ENCODE measurements at regions not wholly inside any gene's neighbourhood (a gene's known extent, or its start where the extent isn't known, plus 50 kb on each side); places are given as distances from the start of the nearest gene placed in this dataset.
"Not testable (repeated sequence)": the region's sequence is repeated elsewhere in the genome, so short reads cannot be mapped to it uniquely, and the experiment has no call there.

DNA sequence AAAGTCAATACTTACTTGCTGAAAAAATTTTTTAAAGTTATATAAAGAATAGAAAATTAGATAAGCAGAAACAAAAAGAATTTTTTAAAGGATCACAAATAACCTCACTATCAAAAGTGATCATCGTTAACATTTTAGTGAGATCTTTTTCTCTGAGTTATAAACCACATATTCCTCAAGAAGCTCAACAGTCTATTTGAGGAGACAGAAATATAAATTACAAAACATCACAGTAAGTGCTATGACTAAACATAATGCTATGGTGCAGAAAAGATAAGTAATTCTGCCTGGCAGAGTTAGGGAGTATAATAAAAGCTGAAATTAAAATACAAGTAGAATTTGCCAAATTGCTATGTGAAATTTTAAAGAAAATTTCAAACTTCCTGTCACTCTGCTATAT lies 226.7 kb downstream of the LMBRD1 start:
- no peaks in the 10 kb centered on the region for H4K20me1 ChIP-seq (replicated peaks; ENCODE audit: control insufficient read depth, insufficient read depth, low read length)
- in situ Hi-C loops (cut with MboI) (no loop called here), intact Hi-C loops (cut with micrococcal nuclease) (no loop called here)
- no peak overlapping the region for H3K9ac ChIP-seq (ENCODE audit: insufficient read depth in 1 of 2, low read depth in 2 of 2, low read length in 2 of 2)
- BruUV-seq (replicated peaks): no TSS peak
- H3K9me3 ChIP-seq (replicated peaks; ENCODE audit: control insufficient read depth, insufficient read depth, low read depth, low read length): 0 out of 2 replicates have a peak, but pooled peaks cover 2% of the 10 kb centered on the region
- no peaks in the 10 kb centered on the region for H3K9me1 ChIP-seq (ENCODE audit: control insufficient read depth, insufficient read depth, low read length)
- H3K27ac ChIP-seq (ENCODE audit: extremely low read depth, low read depth, low read length): no peak overlapping the region
- no peak overlapping the region for H2AFZ ChIP-seq (ENCODE audit: low read depth, low read length)
- ChIA-PET POLR2A (no interaction called here), CTCF (ENCODE audit: low intra/inter-chr PET ratio) (no interaction called here)
- H3K4me2 ChIP-seq (ENCODE audit: insufficient read depth, low read length): no peak overlapping the region
- FAIRE-seq (no peak), DNase-seq (ENCODE audit: extremely low read depth in 1 of 4, low spot score in 3 of 4) (no peak), ATAC-seq (no peak)
- H3K36me3 ChIP-seq (ENCODE audit: control insufficient read depth, insufficient read depth, low read length): no peaks in the 10 kb centered on the region
- H3K27me3 ChIP-seq (ENCODE audit: control insufficient read depth in 2 of 2, insufficient read depth in 2 of 2, low read length in 2 of 2): no peaks in the 10 kb centered on the region
- H3K4me1 ChIP-seq (replicated peaks in 1 of 2; ENCODE audit: control insufficient read depth in 2 of 2, insufficient read depth in 2 of 2, low read length in 2 of 2): no peaks in the 10 kb centered on the region
- TF ChIP-seq ZNF354B (CRISPR knock-in tag; IDR thresholded peaks at IDR 0.05): no peak
- TF ChIP-seq KDM4B (IDR thresholded peaks at IDR 0.05; ENCODE audit: borderline replicate concordance in 2 of 2, low read depth in 1 of 2): no peak
- 0% methylated on average over 1 of the region's 1 CpG for WGBS (ENCODE audit: insufficient coverage, low coverage, missing lambda C conversion rate)
- no peak overlapping the region for H3K4me3 ChIP-seq
- no peaks in the 10 kb centered on the region for H3K79me2 ChIP-seq (ENCODE audit: control insufficient read depth, insufficient read depth, low read length)

DNA sequence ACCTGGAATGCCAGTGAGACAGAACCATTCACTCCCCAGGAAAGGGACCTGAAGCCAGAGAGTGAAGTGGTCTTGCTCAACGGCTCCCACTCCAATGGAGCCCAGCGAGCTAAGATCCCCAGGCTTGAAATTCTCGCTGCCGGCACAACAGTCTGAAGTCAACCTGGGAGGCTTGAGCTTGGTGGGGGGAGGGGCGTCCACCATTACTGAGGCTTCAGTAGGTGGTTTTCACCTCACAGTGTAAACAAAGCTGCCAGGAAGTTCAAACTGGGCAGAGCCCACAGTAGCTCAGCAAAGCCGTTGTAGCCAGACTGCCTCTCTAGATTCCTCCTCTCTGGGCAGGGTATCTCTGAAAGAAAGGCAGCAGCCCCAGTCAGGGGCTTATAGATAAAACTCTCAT lies 236.2 kb downstream of the LMBRD1 start:
- H2AFZ ChIP-seq (ENCODE audit: low read depth, low read length); POLR2A ChIA-PET; CTCF ChIA-PET (ENCODE audit: low intra/inter-chr PET ratio); H3K4me1 ChIP-seq (replicated peaks in 1 of 2; ENCODE audit: control insufficient read depth in 2 of 2, insufficient read depth in 2 of 2, low read length in 2 of 2); H4K20me1 ChIP-seq (replicated peaks; ENCODE audit: control insufficient read depth, insufficient read depth, low read length); intact Hi-C loops (cut with micrococcal nuclease); H3K4me2 ChIP-seq (ENCODE audit: insufficient read depth, low read length); H3K4me3 ChIP-seq; FAIRE-seq; ATAC-seq; H3K9me3 ChIP-seq (replicated peaks; ENCODE audit: control insufficient read depth, insufficient read depth, low read depth, low read length); H3K9me1 ChIP-seq (ENCODE audit: control insufficient read depth, insufficient read depth, low read length); in situ Hi-C loops (cut with MboI); H3K9ac ChIP-seq (ENCODE audit: insufficient read depth in 1 of 2, low read depth in 2 of 2, low read length in 2 of 2); H3K27me3 ChIP-seq (ENCODE audit: control insufficient read depth in 2 of 2, insufficient read depth in 2 of 2, low read length in 2 of 2); H3K27ac ChIP-seq (ENCODE audit: extremely low read depth, low read depth, low read length); H3K79me2 ChIP-seq (ENCODE audit: control insufficient read depth, insufficient read depth, low read length); BruUV-seq (replicated peaks); DNase-seq (ENCODE audit: extremely low read depth in 1 of 4, low spot score in 3 of 4); H3K36me3 ChIP-seq (ENCODE audit: control insufficient read depth, insufficient read depth, low read length): not testable (repeated sequence)
- 3% methylated on average over 4 of the region's 6 CpGs for WGBS (ENCODE audit: insufficient coverage, low coverage, missing lambda C conversion rate)
